Kasumi-1 (cell line): ENCODE measurements at regions not wholly inside any gene's neighbourhood (a gene's known extent, or its start where the extent isn't known, plus 50 kb on each side); places are given as distances from the start of the nearest gene placed in this dataset.
A peak's percentile ranks its signal among the peaks of the same experiment; 100 is the strongest.

Experiments used
- DNase-seq, 2 experiments: peaks; one replicate each; lab custom pipeline; 2025; lab: John Stamatoyannopoulos, UW

DNA sequence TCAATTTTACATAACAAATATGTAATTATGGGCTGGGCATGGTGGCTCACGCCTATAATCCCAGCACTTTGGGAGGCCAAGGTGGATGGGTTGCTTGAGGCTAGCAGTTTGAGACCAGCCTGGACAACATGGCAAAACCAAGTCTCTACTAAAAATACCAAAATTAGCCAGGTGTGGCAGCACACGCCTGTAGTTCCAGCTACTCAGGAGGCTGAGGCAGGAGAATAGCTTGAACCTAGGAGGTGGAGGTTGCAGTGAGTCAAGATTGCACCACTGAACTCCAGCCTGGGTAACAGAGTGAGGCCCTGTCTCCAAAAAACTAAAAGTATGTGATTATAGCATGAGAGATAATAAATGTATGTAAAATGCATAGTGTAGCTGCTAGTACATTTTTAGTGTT, 229.0 kb downstream of the PPARGC1A start:
- no peak for DNase-seq

DNA sequence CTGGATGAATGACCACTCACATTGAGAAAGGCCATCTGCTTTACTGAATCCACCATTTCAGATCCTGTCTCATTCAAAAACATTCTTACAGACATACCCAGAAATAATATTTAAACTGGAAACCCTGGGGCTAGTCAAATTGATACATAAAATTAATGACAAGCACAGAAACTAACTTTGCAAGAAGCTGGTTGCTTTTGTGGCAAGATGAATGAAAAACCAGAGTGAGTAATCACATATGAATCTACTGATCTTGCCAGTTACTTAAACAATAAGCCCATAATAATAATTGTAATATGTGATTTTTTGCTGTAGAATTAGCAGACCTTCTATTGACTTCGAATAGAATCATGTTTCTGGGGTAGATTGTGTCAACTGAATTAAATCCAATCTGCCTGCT, 235.1 kb downstream of the PPARGC1A start:
- DNase-seq, result no peak

DNA sequence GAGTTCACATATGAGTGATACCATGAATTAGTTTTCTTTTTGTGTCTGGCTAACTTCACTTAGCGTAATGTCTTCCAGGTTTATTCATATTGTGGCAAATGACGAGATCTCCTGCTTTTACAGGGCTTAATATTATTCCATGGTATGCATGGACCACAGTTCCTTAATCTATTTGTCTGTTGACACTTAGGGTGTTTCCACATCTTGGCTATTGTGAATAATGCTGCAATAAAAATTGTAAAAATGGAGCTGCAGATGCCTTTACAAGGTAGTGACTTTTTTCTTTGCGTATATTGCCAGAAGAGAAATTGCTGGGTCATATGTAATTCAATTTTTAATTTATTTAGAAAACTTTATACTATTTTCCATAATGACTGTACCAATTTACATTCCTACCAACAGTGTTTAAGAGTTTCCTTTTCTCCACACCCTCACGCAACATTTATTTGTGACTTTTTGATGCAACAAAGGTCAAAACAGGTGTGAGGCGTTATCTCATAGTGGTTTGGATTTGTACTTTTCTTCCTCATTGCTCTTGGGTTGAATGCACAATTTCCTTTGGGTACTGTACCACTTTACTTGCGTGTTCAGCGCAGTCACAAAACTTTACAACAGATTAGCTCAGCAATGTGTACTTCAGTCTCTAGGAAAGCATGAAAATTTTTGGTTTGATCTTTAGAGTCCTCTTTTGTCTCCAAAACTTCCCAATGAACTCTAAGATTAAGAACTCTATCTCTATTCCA, 240.8 kb downstream of the PPARGC1A start:
- DNase-seq, result no peak

DNA sequence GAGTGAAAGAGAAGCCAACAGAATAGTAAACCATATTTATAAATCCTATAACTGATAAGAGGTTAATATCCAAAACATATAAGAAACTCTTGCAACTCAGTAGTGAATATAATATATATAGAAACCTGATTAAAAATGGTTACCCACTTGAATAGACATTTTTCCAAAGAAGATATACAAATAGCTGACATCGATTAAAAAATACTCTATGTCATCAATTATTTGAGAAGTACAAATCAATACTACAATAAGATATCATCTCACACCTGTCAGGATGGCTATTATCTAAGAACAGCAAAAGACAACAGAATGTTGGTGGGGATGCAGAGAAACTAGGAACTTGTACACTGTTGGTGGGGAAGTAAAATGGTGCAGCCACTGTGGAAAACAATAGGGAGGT, 254.4 kb downstream of the PPARGC1A start:
- DNase-seq, result no peak

DNA sequence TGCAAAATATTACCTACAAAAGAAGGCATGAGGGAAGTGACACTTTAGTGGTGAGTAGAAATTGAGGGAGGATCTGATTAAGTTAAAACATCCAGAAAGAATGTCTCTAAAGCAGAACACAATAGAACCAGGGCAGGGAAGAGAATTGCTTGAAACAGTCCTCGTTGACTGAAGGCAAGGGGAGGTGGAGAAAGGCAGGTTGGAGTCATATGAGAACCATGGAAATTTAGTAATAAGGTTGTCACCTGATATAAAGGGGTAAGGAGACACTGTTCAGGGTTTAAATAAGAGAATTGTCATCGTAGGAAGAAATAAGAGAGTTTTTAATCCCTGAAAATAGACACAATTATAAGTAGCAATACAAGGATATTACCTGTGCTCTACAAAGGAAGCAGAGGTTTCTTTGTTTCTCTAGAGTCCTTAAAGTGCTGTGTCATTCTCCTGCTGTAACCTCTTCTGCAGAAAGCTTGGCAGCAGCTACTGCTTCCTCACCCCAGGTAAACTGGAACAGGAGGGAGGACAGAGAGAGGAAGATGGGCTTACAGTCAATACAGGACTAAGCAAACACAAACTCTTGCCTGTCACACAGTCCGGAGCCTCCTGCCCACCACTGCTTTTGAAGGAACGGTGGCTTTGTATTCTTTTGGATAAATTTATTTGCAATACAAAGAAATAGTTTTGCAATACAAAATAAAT, 258.4 kb downstream of the PPARGC1A start:
- DNase-seq, result no peak

DNA sequence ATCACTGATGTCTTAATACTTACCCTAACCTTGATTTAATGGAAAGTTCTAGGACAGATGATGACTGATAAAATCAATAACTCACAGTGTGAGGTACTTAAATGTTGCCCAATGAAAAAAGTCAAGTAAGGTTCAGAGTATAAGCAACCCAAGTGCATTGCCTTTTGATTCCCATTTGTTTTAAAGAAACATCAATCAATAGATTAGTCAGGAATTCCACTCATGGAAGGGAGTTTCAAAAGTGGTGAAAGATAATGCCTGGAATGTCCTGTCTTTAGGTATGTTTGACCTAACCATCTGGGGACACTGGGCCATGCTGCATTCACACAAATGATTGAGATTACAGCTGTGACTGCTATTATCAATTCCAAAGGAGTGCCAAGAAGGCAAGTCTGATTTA, 259.7 kb downstream of the PPARGC1A start:
- no peak for DNase-seq

DNA sequence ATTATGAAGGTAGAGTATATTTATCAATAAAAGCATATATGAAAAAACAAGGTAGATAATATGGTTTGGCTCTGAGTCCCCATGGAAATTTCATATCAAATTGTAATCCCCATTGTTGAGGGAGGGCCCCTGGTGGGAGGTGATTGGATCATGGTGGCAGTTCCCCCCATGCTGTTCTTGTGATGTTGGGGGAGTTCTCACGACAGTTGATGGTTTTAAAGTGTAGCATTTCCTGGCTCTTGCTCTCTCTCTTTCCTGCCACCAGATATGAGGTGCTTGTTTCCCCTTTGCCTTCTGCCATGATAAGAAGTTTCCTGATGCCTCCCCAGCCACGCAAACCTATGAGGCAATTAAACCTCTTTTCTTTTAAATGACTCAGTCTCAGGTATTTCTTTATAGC, 260.4 kb downstream of the PPARGC1A start:
- no peak for DNase-seq

DNA sequence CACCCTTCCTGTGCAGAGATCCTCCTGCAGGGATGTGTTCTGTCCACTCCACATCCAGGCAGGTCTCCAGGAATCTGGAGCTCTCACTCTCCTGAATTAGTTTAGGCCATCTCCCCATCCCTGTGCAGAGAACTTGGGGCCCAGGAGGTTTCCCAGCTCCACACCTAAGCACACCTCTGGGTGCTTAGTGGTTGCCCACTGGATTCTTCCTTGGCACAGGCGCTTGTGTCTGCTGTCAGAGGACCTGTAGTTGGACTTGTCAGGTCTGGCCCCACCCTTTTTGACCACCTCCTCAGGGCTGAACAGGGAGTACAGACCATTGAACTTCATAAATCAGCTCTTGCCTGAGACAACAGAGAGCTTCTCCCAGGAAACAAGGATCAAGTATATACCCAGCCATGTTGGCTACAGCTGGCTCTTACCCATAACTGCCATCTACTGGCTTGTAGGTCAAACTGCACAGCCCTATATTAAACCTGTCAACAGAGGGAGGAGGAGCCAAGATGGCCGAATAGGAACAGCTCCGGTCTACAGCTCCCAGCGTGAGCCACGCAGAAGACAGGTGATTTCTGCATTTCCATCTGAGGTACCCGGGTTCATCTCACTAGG, 275.5 kb downstream of the PPARGC1A start:
- peak; percentile 16 to 25 for DNase-seq

DNA sequence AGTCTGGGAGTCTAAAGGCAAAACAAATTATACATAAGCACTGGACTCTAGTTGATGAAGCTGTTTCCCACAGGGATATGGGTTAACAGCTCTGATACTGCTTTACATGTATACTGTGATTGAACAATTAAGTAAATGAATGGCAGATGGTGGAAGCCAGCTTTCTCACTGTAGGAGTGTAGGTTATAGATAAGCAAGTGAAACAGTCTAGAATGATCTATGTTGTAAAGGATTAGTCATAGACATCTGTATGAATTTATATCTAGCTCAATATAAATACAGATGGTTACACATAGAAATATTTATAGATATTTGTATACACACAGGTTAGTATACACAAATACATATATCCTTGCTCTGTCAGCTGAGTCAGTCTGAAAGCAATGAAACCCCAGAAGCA, 276.1 kb downstream of the PPARGC1A start:
- no peak for DNase-seq

DNA sequence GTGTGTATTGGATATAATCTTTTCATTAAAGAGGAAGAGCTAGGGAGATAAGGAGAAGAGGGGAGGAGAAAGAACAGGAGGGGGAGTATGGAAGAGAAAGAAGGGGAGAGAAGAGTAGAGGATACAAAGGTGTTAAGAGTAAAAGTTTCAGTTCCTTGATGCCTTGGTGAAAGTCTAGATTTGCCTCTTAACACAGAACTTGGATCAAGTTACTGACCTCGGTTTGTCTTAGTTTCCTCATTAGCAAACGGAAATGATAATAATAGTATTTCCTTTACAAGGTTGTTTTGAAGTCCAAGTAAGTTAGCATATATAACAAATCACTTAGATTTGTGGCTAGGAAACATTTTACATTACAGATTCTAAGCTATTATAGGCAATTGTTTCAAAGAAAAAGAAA, 287.1 kb downstream of the PPARGC1A start:
- no peak for DNase-seq

DNA sequence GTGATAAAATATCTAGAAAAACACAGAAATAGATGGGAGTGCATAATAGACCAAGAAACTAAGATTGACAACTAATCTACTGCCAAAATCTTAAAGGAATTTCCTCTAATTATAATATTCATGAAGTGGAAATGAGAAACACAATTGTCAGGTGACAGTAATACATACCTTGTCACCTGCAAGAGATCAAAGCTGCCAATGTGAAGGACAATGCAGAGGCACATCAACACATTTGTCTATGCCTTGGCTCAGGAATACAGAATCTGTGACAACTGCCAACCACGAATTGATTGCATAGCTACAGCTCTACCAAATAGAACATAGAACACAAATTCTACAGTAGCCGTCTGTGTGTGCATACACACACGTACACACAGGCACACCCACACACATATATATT, 295.7 kb downstream of the PPARGC1A start:
- DNase-seq, result no peak

DNA sequence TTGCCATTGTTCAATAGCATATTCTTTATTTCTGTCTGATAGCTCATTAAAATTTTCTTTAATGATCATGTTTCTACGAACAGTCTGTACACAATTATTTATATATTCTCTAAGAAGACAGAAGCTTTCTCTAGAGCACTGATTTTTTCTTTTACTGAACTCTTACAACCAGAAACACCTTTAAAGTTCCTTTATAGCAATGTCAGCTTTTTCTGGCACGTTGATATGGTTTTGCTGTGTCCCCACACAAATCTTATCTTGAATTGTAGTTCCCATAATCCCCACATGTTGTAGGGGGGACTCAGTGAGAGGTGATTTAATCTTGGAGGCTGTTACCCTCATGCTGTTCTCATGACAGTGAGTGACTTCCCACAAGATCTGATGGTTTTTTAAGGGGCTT, 299.4 kb downstream of the PPARGC1A start:
- no peak for DNase-seq

DNA sequence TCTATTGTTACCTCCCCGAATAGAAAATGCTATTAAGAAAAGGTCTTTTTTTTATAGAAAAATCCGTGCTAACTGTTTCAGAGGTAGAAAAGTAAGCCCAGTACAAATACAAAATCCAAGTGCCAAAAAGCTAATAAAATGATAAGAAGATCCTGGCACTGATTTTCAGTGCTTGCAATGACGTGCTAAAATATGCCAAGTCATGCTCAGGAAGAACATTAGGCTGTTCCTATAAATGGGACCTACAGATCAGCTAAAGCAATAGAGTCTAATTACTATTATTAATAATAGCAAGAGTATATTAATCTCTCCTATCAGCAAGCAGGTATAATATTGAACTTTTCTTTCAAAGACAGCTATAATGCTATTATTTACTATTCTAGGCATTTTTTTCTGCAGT, 305.8 kb downstream of the PPARGC1A start:
- DNase-seq, result no peak

DNA sequence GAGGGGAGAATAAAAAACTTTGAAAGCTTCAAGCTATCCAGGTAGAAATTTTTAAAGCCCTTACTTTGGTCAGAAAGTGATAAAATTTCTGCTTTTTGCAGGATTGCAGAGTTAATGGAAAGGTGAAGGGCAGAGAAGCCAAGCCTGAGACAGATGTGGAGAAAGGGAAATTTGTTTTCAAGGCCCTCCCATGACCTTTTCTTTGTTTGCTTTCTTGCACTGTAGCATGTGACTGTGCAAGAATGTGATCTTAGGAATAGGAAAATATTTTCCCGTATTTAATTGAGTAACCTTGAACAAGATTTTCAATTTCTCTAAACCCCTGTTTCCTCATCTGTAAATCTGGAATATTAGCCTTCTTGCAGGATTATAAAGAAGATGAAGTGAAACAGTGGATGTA, 307.2 kb downstream of the PPARGC1A start:
- DNase-seq, result no peak

DNA sequence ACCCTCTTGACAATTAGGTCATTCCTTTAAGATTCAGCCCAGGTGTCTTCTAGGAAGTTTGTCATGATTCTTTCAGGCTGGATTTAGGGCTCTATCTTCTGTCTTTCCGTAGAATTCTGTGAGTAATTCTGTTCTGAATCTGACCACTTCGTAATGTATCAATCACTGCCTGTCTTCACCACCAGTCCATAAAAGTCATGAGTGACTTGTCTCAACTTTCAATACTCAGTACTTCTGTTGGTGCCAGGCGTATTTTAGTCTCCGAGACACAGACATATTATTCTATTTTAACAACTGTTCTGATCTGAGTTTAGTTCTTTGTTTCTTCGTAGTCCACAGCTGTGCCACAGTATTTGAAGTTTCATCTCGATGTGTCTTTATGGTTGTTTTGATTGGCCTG, 310.7 kb downstream of the PPARGC1A start:
- DNase-seq, result no peak

DNA sequence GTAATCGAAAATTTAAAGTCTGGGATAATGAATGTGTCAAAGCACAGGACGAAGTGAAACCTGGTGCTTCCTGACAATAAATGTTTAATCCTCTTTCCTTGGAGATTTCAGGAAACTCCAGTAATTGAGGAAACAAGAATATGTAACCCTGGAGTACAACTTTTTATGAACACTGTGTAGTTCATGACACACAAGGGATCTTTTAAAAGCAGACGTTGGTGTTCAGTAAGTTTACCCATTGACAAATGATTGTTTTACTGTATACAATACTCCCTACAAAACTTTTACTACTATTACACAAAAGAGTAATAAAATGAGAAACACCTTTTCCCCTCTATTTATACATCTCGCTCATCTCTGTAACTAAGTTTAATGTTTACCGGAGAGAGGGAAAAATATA, 312.4 kb downstream of the PPARGC1A start:
- no peak for DNase-seq

DNA sequence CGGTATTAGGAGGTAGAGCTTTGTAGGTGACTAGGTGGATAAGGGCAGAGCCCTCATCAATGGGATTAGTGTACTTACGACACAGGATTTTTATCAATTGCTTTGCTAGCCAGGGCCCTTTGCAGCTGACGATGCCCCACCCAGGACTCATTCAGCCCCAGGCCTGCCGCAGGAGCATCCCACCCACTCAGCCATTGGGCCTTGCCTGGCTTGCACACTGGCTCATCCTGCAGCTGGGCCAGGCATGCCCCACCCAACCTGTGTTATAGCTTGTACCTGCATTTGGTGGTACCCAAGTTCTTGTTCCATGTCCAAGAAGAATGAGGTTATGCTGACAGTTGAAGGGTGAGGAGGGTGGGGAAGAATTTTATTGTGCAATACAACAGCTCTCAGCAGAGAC, 317.5 kb downstream of the PPARGC1A start:
- DNase-seq, result no peak

DNA sequence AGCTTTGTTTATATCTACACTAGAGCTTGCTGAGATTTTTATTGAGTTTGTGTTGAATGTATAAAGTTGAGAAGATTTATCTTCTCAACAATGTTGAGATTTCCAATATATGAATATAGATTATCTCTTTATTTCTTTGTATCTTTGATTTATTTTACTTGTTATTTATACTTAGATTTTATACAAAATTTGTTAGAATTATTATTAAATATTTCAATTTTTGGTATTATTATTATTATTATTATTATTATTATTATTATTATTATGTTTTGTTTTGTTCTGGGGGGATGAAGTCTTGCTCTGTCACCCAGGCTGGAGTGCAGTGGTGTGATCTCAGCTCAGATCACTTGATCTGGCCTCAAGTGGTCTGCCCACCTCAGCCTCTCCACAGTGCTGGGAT, 322.5 kb downstream of the PPARGC1A start:
- no peak for DNase-seq

DNA sequence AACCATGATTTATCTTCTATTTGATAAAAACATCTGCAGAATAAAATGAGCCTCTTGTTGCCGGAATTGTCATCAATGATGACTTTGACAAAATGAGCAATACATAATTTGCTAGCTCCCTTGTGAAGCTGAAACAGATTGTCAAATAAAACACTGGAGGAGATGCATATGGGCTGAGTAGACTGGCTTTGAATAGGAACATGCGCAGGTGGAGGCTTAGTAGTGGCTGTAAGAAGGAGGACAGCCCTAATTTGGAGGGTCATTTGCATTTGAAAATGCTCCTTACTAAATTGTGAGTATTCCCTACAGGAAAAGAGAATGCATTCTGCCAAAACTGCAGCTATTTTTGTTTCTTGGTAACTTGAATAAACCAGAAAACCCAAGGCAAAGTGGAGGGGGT, 329.1 kb downstream of the PPARGC1A start:
- no peak for DNase-seq

DNA sequence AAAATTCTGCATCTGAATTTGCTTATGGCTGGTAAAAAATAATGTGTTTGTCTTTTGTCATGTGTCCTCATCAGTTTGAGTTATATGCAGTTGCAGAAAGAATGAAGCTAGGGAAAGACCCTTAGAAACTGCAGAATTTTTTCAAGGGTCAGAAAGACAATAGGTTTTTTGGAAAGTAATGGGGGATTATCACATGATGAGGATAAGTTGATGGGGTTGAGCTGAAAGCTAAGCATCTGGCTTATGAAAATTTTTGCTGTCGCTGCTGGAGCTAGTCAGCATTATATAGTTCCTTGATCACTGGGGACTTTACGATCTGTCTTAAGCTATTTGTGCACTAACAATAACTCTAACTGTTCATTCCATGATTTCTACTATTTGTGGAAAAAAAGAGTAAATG, 331.7 kb downstream of the PPARGC1A start:
- DNase-seq, result no peak

DNA sequence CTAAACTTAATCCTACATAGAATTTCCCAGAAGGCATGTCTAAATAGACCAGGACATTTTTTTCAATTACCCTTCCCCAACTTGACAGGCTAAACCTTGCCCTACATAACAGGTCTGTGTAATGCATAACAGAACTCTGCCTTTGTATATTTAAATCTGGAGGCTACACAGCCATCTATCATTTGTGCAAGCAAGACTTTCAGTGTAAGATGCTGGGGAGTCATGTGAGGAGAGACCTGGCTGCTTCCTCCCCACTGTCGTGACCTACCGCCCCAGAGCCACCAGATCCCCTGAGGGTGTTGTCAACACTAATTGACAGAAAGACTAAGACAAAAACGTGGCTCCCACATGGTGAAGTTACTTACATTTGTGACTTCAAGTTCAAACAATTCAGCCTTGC, 342.2 kb downstream of the PPARGC1A start:
- DNase-seq, result no peak

DNA sequence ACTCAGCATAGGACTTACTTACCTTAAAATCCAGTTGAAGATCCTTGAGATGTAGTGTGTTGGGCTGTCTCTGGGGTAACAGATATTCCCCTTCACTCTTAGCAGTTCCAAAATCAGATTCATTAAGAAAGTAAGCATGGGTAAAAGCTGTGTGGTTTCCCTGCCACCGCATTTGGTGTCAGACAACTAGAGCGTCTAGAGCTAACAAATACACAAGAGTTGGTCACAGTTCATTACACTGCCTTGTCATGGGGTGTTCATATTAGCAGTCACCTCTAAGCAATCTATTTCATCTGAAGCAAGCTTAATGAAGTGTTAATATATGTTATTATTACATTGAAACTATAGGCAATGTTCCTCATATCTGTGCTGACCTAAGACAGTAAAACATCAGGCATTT, 342.8 kb downstream of the PPARGC1A start:
- DNase-seq, result no peak

DNA sequence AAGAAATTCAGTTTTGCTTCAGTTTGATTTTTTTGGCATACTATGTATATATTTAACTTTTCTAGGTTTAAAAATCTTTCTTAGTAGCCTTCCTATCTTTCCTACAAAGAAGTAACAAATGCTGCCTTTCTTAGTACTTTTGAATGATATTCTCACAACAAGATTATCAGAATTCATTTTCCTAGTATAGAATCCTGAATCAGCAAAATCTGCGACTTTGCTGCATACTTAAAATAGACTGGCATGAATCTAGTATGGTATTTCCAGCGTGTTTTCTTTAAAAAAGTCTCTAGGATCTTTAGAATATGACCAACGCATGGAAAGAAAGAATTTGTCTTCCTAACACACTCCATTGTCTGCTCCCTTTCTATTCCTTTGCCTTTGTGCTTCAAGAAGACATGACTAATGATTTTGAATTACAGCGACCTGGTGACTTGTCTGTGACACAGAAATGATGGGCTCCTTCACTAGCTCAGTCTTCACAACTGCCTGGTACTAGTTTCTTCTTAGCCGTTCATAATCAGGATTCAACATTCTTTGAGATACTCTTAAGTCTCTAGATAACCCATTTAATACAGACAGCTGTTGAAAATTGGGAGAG, 349.8 kb downstream of the PPARGC1A start:
- DNase-seq, result no peak
